GM19324 (cell line): ENCODE measurements at regions not wholly inside any gene's neighbourhood (a gene's known extent, or its start where the extent isn't known, plus 50 kb on each side); places are given as distances from the start of the nearest gene placed in this dataset.

Experiments
- ATAC-seq: cut with Tn5 transposase; IDR thresholded peaks from one replicate; pipeline ENCODE4 v1.9.1; 2021; ENCODE audit warnings: mild to moderate bottlenecking, moderate library complexity; ENCODE audit not compliant: unreplicated experiment, low FRiP score

DNA sequence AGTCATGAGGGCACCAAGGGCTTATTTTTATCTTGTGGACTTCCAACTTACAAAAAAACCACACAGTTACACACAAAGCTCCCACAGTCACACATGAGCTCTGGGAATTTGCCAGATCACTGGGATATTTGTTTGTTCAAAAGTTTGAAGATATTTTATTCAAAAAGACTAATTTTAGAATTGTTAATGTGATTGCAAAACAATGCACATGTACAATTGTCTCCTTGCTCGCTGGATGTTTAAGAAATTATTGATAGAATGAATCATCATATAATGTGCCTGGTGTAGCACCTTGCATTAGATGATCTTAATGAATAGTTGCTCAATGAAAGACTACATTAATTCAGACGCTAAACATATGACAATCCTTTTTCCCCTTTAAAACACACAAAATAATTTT is 570.3 kb downstream of the LMO4 start:
- no peak for ATAC-seq

DNA sequence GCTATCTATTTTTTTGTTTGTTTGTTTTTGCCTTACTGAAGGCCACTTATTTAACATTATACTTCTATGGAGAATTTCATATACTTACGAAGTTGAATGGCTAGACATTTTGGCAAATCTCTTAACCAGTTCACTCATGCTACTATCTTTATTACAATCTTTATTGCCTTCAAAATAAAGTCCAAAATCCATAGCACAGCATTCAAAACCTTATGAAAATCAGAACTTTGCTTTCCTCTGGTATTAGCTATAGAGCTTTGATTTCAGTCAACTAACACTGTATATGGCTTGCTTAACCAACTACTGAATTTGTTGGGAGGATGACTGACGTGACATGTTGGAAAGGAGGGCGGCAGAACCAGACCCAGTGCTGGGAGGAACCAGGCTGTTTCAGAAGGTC is 571.1 kb downstream of the LMO4 start:
- no peak for ATAC-seq

DNA sequence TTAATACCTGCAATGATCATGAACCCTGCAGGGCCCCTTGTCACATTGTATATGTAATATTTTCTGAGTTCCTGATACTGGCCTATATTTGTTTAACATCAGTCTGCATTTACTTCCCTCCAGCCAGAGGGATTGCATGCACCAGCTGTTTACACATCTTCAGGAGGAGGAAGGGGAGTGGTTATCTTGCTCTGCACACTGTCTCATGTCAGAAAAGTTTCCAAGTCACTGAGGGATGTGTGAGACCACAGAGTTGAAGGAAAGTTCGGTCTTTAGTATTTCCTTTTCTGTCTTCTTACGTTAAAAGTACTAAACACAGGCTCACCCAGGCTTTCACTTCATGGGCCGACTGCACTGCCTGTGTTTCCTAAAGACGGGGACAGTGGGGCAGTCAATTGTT is 574.1 kb downstream of the LMO4 start:
- ATAC-seq, result peak; percentile 68

DNA sequence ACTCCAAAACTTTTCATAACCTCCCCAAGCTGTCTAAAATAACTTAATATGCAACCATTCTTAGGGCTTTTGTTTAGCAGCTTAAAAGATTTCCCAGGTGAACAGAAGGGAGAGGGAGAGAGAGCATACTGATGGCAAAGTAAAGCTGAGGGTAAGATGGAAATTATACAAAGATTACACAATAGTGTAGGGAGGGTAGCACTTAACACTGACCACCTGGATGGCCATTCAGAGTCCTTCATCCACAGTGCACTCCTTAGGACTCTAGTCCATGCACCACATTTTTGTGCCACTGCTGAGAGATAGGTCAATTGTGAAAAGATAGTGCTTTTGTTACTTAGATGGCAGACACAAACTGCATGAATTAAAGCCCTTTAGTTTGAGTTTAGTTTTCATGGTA is 574.6 kb downstream of the LMO4 start:
- peak; percentile 11 for ATAC-seq

DNA sequence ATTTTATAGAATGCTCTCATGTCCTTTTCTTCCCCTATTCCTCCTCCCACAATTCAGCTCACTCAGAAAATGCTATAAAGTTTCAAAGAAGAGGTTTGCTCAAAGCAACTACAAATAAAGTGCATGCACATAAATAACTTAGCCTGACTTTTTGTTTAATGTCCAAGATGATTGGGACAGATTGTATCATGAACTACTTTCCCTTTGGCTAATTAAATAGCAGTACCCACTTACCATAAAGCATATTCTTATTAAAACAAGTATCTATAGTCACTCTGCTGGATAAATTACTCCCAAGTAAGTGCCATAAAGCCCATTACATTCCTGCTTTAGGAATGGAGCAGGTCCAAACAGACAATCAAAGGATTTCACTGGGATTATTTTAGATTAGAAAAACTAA is 576.0 kb downstream of the LMO4 start:
- ATAC-seq, result no peak

DNA sequence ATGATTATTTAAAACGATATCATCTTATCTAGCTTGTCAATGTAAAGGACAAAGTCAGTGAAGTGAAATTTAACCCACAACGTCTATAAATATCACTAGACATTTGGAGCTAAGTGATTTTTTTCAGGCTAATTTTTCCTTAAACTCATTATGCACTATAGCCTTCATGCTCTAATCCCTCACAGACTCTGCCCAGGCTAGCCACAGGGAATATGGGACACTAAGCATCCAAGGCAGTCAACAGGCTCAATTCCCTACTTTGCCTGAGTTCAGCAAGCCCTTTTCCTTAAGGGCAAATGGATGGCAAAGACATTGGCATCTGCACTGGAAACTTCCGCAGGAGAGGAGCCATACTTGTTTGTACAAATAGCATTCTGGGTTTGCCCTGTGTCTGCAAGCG is 577.0 kb downstream of the LMO4 start:
- no peak for ATAC-seq

DNA sequence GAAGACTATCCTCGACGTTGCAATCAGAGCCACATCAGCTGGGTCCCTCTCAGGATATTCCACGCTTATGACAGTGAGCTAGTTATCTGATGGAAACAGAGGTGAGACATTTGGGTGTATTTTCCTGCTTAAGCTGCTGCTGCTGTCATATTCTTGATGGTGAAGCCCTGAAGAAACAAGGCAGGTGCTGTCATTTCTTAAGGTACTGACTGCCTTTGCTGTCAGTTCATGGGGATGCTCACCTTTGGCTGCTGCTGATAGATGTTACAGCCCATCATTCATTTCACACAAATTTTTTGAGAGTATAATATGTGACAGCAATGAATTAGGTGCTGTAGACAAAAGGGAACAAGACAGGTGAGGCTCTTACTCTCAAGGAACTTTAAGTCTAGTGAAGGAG is 577.4 kb downstream of the LMO4 start:
- ATAC-seq, result no peak

DNA sequence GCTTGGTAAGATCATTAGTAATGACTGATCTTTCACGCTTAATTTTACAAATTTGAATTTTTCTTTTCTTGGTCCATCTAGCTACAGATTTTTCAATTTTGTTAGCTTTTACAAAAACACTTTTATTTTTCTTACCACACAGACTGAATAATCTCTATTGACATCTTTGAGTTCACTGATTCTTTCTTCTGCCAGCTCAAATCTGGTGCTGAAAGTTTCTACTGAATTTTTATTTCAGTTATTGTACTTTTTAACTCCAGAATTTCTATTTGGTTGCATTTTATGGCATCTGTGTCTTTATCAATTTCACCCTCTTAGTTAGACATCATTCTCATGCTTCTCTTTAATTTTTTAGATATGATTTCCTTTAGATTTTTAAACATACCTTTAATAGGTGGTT is 584.7 kb downstream of the LMO4 start:
- ATAC-seq, result no peak

DNA sequence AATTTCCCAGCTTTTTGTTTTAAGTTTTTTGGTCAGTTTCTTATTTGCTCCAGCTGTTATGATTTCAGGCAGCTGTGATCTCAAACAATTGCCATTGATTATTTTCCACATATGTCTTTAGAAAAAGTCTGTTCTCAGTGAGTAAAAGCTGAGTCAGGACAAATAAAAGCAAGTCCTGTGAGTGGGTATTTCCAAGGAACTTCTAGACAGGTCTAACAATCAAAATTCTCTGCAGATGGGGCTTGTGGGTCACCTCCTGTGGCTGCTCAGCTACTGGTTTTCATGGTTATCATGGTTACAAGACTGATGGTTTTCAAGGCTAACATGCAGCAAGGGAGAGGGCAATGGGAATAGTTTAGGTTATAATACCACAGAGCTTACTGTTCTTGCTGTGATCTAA is 585.7 kb downstream of the LMO4 start:
- no peak for ATAC-seq

DNA sequence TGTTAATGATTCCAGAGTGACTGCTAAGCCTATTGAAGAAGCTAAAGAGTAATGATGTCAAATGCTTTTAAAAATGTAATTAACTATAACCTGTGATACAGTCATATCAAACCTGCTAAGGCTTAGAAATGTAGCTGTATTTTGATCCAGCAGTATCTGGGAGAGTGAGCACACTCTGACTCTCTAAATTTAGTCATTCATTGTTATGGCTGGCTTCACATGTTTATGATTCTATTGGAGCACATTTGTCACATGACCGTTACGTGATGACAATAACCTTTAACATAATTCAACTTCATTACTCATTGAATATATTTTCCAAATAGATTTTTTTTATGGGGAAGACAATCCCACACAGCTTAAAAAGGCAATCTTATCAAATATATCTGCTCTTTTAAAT is 587.1 kb downstream of the LMO4 start:
- no peak for ATAC-seq

DNA sequence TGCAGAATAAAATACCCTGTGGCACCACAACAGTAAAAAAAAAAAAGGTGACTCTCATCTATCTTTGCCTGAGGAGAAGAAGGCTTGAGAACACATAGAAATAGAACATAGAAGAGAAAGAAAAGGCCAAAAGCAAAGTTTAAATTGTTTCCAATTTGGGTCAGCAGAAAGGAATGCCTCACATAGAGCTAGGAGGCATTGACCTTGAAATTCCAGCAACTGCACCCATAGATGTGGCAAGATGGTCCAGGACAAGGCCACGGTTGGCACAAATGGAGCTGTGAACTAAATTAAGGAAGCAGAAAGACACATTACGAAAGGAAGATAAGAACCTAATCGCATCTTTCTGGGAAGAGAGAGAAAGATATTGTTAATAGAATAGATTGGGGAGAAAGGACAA is 588.3 kb downstream of the LMO4 start:
- no peak for ATAC-seq

DNA sequence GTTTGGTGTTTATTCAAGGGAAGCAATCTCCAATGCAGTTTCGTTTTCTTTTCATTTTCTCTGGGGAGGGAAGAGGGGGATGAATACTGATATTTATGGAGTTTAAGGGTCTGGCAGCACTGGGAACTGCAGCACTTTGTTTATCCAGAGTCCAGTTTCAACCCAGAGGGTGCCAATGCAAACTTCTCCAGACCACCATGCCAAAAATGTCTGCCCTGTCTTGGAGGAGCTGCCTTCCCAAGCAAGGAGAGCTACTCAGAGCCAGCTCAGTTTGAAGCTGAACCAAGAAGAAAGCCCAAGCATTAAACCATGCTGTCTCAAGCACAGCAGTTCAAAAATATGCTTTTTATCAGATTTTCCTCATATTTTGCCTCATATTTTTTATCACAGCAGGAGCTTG is 589.7 kb downstream of the LMO4 start:
- no peak for ATAC-seq

DNA sequence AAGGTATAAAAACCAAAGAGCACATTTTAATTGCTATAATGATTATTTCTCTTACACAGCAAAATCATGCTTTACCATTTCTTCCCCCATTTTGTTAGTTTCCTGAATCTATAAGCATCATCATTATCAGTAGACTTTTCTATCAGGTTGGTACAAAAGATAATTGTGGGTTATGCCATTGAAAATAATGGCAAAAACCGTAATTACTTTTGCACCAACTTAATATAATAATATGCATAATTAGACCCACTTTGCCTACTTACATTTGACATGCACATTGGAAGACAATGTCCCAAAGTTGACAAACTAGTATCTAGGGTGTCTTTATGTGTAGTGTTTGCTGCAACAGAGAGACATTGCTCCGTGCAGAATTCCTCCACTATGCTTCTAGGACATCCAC is 594.2 kb downstream of the LMO4 start:
- ATAC-seq, result no peak

DNA sequence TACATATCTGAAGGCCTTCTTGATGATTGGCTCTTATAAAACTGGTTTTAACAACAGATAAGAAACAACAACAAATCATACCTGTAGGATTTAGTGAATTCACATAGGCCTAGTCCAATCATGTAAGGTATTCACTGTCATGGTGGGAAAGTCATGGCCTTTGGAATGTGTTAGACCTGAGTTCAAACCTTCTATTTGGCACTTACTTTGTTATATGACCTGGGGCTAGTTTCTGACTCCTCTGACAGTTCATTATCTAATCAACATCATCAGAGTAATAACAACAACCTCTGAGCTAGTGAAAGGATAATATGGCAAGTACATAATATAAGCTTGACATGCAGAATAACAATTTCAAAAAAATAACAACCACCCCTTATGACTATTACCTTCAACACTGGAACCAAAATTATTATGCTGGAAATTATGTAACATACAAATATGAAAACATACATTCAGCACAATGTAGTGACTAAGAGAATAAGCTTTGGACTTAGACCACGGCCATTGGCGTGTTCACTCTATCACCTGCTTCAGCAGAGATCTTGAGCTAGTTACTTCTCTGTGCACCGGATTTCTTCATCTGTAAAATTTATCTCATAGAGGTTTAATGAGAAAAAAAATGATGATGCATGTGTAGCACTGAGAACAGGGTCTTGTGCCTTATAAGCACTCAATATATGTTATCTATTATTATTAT is 597.6 kb downstream of the LMO4 start:
- no peak for ATAC-seq

DNA sequence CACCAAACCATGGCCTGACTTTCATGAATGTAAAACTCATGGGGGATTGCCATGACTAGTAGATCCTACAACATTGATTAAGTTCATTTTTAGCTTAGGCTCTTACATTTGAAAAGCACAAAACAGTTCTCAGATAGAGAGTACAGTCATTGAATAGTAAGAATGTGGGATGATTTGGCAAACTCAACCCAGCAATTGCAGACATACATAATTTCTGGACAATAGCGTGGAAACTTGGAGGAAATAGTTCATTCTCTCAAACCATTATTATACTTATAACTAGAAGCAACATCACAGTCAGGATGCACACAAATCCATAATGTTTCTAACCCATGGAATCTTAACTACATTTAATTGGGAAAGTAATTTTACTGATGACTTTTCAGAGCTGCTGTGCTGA is 598.2 kb downstream of the LMO4 start:
- ATAC-seq, result no peak

DNA sequence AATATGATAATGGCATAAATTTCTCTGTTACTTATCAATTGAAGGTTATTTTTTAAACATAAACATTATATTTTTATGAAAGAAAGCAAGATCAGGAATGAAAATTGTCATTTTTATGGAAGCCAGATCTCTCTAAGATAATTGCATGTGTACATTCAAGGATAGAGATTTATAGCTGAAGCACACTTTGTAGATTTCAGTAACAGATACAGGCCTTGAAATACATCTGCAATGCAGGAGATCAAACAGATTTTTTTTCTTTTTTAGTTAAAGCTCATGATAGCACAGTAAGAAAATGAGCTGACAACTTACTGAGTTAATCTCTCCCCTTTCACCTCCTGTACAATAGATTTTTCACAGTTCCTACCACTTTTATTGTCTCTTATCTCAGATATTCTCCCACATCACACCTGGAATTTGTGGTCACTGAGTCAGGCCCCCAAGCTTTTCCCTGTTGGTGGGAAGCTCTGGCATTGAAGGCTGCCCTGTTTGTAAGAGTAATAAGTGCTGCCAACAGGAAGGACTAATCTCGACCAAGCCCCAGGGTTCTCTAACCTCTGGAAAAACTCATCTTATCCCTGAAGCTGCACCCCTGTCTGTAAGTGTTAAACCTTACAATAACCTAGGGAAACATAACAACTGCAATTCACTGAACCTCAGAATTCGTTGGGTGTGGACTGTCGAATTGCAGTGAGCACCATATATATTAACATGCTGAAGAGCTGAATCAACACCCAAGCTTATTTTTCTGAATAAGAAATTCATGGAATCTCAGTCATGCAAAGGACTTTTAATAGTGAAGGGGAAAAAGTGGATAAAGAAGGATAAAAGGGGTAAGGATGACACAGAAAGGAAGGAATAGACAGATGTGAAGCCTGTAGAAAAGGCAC is 599.0 kb downstream of the LMO4 start:
- no peak for ATAC-seq

DNA sequence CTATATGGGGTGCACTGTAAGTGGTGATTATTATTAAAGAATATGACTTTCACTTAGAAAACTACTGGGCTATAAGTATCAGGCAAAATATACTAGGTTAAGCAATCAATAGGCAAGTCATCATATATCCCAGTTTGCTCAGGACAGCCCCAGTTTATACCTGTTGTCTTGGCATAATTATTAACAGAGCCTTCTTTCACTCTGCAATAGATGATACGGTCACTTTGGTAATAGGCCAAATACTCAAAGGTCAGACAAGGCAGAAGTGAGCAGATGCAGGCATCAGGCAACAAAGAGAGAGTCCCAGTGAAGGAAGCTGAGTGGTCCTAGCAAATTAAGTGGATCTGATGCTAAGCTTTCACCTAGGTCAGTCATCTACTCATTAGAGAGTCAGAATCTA is 599.9 kb downstream of the LMO4 start:
- ATAC-seq, result no peak

DNA sequence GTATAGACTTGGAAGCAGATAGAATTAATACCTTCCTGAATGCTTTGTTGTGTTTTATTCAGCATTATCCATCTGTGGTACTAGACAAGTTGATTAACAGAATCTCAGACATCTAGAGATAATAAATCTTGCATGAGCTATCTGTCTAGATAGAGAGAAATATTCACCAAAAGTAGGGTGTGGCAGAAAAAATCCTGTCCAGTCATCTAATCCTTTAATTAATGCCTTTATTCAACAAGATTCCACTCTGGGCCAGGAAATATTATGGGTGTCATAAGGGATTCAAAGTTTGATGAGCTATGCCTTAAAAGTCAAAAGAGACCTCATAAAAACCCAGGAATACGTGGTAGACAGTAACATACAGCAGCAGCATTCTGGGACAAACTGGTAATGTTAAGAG is 601.2 kb downstream of the LMO4 start:
- ATAC-seq, result no peak

DNA sequence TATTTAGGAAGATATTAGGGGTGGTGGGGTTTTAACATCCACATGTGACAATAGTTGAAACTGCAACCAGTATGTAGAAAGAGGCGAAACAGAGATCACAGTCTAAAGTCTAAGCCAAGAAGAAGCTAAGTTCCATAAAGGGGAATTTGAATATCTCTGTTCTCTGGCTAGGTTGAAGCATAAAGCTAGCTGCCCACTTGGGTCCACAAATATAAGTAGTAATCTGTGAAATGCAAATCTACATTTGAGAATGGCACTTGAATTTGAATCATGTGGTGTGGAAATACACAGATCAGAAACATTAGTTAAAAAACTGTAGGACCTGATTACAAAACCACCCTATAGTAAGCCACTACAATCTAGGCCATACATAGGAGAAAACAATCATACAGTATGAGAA is 602.1 kb downstream of the LMO4 start:
- no peak for ATAC-seq

DNA sequence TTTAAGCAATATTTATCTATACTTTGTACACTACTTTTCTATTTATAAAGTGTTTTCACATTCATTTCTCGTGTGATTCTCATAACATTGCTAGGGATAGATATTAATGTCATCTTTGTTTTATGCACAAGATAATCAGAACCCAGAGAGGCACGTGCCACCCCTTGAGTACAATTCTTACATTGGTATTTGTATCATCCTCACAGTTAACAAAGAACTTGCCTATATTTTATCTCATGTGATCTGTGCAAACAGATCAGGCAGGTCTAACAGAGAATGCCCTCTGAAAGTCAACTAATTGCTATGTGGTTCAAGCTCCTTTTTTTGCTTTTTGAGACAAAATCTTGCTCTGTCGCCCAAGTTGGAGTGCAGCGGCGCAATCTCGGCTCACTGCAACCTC is 604.5 kb downstream of the LMO4 start:
- ATAC-seq, result no peak

DNA sequence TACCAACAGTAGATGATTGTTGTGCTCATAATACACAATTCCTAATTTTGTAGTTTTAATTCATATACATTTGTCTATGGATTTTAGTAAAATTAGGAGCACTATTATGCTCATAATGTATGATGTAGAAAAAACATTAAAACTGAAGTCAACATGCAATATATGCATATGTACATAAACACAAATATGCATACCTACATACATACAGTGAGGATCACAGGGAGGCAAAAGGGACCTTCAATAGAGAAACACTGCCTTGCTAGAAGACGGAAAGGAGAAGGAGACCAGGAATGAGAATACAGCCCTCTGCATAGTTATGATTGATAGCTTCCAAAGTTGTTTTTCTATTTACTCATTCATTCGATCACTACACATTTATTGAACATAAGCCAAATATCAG is 606.5 kb downstream of the LMO4 start:
- ATAC-seq, result no peak

DNA sequence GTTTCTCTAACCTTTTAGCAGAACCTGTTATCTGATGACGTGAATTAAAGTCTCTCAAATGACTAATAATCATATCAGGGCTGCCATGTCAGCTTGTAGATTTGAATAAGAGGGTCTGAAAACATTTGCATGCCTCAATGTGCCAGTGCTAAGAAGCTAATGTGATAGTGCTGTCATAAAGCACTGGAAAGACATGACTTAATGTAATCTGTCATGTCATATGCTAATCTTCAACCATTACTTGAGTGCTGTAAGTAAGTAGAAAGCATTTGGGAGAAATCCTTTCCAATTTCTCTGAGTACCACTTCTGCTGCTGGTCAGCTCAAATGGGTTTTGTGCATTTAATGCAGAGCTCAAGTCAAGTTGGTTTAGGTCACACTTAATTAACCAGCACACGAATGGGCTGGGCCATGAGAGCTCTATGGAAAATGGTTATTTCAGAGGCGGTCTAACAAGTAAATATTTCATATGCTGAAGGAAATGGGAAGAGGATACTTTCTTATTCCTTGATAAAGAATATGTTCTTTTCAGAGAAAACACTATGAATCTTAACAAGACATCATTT is 609.2 kb downstream of the LMO4 start:
- ATAC-seq, result no peak
